Left renal cortex interstitium (tissue), 4 donors: ENCODE measurements at regions not wholly inside any gene's neighbourhood (a gene's known extent, or its start where the extent isn't known, plus 50 kb on each side); places are given as distances from the start of the nearest gene placed in this dataset.

Experiments used
- DNase-seq, 4 donors: peaks; one replicate each; pipeline ENCODE4 v3.0.0-alpha.2; 2013; ENCODE audit warnings: low read depth in 4 of 4, low spot score in 2 of 4, missing footprints in 1 of 4

GRCh38 chrX:44470816-44471215, 71.8 kb downstream of the FUNDC1 start:
- DNase-seq: no peak

DNA sequence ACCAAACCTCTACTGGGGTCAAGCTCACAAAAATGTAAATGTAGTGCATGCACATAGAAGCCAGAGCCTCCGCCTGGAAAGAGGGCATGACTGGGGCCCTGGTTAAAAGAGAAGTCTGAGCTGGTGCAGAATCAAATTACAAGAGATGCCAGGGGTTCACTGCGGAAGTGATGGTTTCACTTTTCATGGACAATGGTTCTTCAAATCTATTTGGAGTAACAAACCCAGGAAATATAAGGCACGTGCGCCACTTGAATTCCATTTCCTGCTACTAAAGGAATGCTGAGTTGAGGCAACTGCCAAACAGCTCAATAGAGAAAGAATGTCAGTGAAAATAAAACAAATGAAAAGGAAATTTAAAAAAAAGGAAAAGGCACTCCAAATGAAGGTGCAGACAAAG, 79.8 kb downstream of the FUNDC1 start:
- no peak for DNase-seq

- no peak for DNase-seq
Observed at GRCh38 chrX:44459501-44459900, 83.2 kb downstream of the FUNDC1 start.

GRCh38 chrX:44456685-44457084, 86.0 kb downstream of the FUNDC1 start:
- DNase-seq: no peak

GRCh38 chrX:44451056-44451455, 91.6 kb downstream of the FUNDC1 start:
- no peak for DNase-seq

- DNase-seq: no peak
Observed at GRCh38 chrX:44447214-44447613, 95.4 kb downstream of the FUNDC1 start.

GRCh38 chrX:44440006-44440405, 96.5 kb upstream of the EFHC2 start:
- DNase-seq: no peak

GRCh38 chrX:44439242-44439794, 95.8 kb upstream of the EFHC2 start:
- DNase-seq: no peak

DNA sequence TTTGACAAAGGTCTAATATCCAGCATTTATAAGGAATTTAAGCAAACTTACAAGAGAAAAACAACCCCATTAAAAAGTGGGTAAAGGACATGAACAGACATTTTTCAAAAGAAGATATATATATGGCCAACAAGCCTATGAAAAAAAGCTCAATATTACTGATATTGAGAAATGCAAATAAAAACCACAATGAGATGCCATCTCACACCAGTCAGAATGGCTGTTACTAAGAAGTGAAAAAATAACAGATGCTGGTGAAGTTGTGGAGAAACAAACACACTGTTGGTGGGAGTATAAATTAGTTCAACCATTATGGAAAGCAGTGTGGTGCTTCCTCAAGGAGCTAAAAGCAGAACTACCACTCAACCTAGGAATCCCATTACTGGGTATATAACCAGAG, 91.6 kb upstream of the EFHC2 start:
- DNase-seq: no peak

- no peak for DNase-seq
Observed at GRCh38 chrX:44433556-44433955, 90.1 kb upstream of the EFHC2 start.

DNA sequence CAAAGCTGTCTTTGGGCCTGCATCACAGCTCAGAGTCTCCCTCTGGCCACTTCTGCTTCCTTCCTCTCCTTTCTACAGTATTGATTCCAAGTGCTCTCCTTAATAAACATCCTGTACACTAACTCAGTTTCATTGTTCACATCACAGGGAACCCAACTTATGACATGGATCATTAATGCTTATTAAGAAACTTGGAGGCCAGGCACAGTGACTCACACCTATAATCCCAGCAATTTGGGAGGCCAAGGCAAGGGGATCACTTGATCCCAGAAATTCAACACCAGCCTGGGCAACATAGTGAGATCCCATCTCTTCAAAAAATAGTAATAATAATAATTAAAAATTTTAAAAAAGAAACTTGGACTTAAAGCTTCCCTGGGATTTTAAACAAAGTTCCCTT, 89.2 kb upstream of the EFHC2 start:
- DNase-seq: peak; percentile 4 to 64 (median 20)

GRCh38 chrX:44431194-44431593, 87.7 kb upstream of the EFHC2 start:
- DNase-seq: no peak

- no peak for DNase-seq
Observed at GRCh38 chrX:44428989-44429627, 85.6 kb upstream of the EFHC2 start.

- no peak for DNase-seq
Observed at GRCh38 chrX:44422631-44423030, 79.2 kb upstream of the EFHC2 start.

DNA sequence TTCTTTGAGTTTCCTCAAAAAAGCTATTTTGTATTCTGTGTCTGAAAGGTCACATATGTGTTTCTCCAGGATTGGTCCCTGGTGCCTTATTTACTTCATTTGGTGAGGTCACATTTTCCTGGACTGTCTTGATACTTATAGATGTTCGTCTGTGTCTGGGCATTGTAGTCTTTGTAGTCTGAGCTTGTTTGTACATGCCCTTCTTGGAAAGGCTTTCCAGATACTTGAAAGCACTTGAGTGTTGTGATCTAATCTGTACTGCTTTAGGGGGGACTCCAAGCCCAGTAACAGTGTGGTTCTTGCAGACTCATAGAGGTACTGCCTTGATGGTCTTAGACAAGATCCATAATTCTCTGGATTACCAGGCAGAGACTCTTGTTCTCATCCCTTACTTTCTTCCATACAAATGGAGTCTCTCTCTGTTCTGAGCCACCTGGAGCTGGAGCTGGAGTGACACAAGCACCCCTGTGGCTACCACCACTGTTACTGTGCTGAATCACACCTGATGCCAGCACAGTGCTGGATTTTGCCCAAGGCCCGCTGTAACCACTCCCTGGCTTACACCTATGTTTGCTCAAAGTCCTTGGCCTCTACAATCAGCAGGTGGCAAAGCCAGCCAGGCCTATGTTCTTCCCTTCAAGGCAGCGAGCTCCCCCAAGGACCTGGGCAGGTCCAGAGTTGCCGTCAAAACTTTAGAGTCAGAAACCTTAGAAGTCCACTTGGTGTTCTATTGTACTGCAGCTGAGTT, 72.3 kb upstream of the EFHC2 start:
- no peak for DNase-seq

GRCh38 chrX:44401151-44401550, 57.7 kb upstream of the EFHC2 start:
- no peak for DNase-seq

- no peak for DNase-seq
Observed at GRCh38 chrX:44400588-44400987, 57.1 kb upstream of the EFHC2 start.

DNA sequence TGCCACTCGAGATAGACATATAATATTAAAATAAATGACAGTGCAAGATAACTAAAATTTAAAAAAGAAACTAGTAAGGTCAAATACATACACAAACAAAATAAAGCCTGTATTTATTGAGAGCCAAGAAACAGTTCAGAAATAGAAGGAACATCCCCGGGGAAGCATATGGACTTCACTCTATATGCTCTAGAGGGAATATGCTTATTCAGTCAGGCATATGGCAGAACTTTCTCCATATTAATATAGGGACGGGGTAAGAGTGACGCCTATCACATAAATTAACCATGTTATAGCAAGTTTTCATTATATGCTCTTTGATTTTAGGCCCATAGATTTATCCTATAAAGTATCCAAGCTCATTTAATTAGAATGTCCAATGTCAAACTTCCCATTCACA, 56.7 kb upstream of the EFHC2 start:
- DNase-seq: no peak
